AG09309 (cell line): ENCODE measurements at regions not wholly inside any gene's neighbourhood (a gene's known extent, or its start where the extent isn't known, plus 50 kb on each side); places are given as distances from the start of the nearest gene placed in this dataset.
"Not testable (repeated sequence)": the region's sequence is repeated elsewhere in the genome, so short reads cannot be mapped to it uniquely, and the experiment has no call there.

ENCODE experiments used
- DNase-seq: peaks from one replicate; pipeline ENCODE4 v3.0.0-alpha.2; 2010; ENCODE audit warnings: low read depth
- H3K4me3 ChIP-seq: 2 replicates; pipeline ENCODE4 v1.5.1; 2011; ENCODE audit warnings: mild to moderate bottlenecking, low read depth, low read length, moderate library complexity; ENCODE audit not compliant: control insufficient read depth
- CTCF ChIP-seq: IDR thresholded peaks from 2 replicates; pipeline ENCODE4 v1.5.1; 2011; ENCODE audit warnings: mild to moderate bottlenecking, low read depth, low read length, inconsistent platforms; ENCODE audit not compliant: insufficient read depth, control insufficient read depth; ENCODE audit errors: missing control alignments

GRCh38 chr16:60675022-60675421, 1361.2 kb downstream of the CDH8 start:
- no peak for TF ChIP-seq CTCF
- DNase-seq: no peak
- H3K4me3 ChIP-seq: no peak overlapping the region

GRCh38 chr16:60674241-60674640, 1362.0 kb downstream of the CDH8 start:
- DNase-seq: no peak
- no peak for TF ChIP-seq CTCF
- H3K4me3 ChIP-seq: no peak overlapping the region

- no peak for DNase-seq
- H3K4me3 ChIP-seq: no peak overlapping the region
- TF ChIP-seq CTCF: no peak
Measured at GRCh38 chr16:60655514-60656153, 1380.6 kb downstream of the CDH8 start.

GRCh38 chr16:60651346-60651745, 1384.9 kb downstream of the CDH8 start:
- no peak for TF ChIP-seq CTCF
- no peak for DNase-seq
- H3K4me3 ChIP-seq: no peak overlapping the region

GRCh38 chr16:60648290-60648689, 1387.9 kb downstream of the CDH8 start:
- H3K4me3 ChIP-seq: no peak overlapping the region
- no peak for DNase-seq
- no peak for TF ChIP-seq CTCF

GRCh38 chr16:60647388-60647787, 1388.8 kb downstream of the CDH8 start:
- not testable (repeated sequence) for DNase-seq

GRCh38 chr16:60646631-60647030, 1389.6 kb downstream of the CDH8 start:
- DNase-seq: no peak
- H3K4me3 ChIP-seq: no peak overlapping the region
- TF ChIP-seq CTCF: no peak

More at GRCh38 chr16:60647388-60647787, 1388.8 kb downstream of the CDH8 start:
- H3K4me3 ChIP-seq: not testable (repeated sequence)
